ENCODE measurements at regions not wholly inside any gene's neighbourhood (a gene's known extent, or its start where the extent isn't known, plus 50 kb on each side); places are given as distances from the start of the nearest gene placed in this dataset.

DNA sequence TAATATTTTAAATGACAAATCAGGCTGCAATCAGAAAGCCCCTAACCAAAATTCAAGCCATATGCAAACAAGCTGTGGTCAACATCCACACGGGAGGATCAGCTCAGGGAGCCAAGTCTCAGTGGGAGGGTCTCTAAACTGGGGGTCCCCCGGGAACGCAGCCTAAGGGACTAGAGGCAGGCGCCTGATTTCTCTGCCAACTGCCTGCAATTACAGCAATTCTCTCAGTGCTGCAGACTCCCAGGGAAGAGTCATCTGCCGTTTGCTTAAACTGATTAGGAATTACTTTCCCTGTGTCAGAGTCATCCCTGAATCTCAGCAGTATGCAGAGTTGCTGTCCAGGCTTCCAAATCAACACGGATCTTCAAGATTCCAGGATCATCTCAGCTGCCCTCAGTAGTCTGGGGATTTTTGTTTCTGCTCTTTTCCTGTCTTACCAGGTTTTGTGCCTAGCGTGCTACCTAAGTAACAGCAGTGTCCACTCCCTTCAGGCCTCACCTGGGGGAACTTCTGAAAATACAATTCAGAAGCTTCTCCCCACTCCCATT, 247.8 kb downstream of the RRAGC start:
- TF ChIP-seq CTCF (IDR thresholded peaks at IDR 0.05) (no peak), EZH2 (IDR thresholded peaks at IDR 0.05) (no peak), EZH2phosphoT487 (IDR thresholded peaks at IDR 0.05) (no peak)
